GM18520 (cell line): ENCODE measurements at regions not wholly inside any gene's neighbourhood (a gene's known extent, or its start where the extent isn't known, plus 50 kb on each side); places are given as distances from the start of the nearest gene placed in this dataset.
"Not testable (repeated sequence)": the region's sequence is repeated elsewhere in the genome, so short reads cannot be mapped to it uniquely, and the experiment has no call there.

Experiments
- ATAC-seq: cut with Tn5 transposase; IDR thresholded peaks from one replicate; pipeline ENCODE4 v1.9.1; 2021; ENCODE audit not compliant: unreplicated experiment

DNA sequence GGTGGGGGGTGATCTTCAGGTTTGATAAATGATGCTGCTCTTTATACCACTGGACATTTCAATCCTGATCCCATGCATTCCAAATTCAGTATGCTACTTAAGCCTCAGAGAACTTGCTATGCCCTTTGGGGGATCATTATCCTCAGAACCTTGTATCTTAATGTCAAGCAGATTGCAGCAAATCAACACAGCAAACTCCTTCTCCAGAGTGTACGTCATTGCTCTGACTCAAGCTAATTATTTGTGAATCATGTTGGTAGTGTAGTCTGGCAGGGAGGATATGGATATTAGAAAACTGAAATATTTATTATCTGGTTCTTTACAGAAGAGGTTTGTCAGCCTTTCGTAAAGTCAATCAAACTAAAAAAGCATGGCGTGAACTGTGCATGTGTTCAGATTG, 562.5 kb upstream of the FAM98A start:
- no peak for ATAC-seq

DNA sequence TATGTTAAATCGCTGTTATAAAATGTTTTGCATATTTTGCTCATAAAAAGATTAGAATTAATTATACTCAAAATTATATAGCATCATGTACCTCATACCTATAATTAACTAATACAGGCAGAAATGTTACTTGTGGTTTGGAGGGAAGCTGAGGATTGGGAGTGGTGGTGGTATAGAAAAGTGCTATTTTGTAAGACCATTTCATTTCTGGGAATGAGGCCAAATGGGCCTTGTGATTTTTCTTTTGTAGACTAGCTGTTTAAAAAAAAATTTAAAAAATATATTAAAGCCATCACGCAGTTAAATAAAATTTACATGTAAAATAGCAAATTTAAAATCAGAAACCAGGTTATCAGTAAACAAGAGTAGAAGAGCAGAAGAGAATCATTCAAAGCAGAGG, 560.8 kb upstream of the FAM98A start:
- no peak for ATAC-seq

DNA sequence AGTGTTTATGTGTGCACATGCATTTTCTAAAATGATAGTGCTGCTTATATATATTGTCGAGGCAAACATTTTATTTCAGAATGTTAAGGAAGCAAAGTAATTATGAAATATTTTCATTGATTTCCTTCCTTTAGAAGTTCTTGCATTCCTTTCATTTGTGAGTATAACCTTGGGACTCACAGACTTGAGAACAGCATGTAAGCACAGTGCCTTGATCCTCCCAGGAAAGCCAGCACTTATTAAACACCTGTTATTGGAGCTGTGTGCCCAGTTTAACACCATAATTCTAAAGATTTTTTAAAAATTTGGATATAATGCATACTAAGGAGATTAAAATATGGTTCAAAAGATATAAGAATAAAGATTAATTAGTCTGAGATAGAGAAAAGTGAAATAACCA, 554.4 kb upstream of the FAM98A start:
- no peak for ATAC-seq

DNA sequence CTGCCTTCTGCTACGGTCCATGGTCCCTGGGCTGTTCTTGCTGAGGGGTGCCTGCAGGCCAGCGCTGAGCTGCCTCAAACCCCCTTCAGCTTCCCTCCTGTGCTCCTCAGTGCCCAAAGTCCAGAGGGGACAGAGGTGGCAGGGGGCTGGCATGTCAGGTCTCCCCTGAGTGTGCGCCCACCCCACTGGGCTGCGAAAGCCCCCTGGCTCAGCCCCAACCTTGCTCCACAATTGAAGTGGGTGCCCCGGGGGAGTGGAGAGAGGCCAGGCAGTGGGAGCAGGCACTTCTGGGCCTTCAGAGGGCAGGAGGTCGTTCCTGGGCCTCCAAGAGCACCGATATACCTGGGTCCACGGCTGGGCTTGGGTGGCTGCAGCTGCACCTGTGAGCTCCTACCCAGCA, 548.7 kb upstream of the FAM98A start:
- ATAC-seq = no peak

DNA sequence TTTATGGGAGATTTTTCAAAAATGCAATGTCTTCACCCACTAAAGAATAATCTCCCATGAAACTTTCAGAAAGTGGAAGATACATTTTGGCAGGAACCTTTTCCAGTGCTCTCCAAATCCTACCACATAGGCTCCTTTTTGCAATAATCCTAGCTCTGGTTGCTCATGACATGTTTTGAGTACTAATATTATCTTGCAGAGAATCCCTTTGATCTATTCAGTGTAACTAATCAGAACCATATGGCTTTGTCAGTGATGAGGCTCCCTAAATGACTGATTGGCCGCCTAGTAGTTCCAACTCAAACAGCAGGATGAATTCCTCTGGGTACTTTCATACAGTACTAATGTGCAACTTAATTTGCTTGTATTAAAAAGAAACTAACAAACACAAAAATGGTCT, 544.0 kb upstream of the FAM98A start:
- ATAC-seq = no peak

DNA sequence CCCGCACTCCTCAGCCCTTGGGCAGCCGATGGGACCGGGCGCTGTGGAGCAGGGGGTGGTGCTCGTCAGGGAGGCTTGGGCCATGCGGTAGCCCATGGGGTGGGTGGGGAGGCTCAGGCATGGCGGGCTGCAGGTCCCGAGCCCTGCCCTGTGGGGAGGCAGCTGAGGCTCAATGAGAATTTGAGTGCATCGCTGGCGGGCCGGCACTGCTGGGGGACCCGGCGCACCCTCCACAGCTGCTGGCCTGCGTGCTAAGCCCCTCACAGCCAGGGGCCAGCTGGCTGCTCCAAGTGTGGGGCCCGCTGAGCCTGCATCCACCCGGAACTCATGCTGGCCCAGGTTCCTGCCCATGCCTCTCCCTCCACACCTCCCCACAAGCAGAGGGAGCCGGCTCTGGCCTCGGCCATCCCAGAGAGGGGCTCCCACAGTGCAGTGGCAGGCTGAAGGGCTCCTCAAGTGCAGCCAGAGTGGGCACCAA, 543.5 kb upstream of the FAM98A start:
- ATAC-seq = not testable (repeated sequence)

DNA sequence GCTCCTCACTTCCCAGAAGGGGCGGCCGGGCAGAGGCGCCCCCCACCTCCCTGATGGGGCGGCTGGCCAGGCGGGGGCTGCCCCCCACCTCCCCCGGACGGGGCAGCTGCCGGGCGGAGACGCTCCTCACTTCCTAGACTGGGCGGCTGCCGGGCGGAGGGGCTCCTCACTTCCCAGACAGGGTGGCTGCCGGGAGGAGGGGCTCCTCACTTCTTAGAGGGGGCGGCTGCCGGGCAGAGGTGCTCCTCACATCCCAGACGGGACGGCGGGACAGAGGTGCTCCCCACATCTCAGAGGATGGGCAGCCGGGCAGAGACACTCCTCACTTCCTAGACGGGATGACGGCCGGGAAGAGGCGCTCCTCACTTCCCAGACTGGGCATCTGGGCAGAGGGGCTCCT, 534.0 kb upstream of the FAM98A start:
- ATAC-seq = not testable (repeated sequence)

DNA sequence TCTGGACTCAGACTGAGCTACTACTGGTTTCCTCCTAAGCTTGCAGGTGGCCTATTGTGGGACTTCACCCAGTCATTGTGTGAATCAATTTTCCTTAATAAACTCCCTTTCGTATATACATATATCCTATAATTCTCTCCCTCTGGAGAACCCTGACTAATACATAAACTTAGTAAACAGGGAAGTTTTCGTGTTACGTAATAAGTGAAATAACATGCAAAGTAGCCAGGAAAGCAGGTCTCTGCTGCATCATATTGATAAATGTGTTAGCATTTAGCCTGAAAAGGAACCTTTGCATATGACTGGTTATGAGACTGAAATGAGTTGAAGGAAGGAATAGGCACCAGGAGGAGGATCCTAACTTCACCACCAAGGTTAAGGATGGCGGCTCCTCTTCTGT, 527.2 kb upstream of the FAM98A start:
- ATAC-seq = no peak

DNA sequence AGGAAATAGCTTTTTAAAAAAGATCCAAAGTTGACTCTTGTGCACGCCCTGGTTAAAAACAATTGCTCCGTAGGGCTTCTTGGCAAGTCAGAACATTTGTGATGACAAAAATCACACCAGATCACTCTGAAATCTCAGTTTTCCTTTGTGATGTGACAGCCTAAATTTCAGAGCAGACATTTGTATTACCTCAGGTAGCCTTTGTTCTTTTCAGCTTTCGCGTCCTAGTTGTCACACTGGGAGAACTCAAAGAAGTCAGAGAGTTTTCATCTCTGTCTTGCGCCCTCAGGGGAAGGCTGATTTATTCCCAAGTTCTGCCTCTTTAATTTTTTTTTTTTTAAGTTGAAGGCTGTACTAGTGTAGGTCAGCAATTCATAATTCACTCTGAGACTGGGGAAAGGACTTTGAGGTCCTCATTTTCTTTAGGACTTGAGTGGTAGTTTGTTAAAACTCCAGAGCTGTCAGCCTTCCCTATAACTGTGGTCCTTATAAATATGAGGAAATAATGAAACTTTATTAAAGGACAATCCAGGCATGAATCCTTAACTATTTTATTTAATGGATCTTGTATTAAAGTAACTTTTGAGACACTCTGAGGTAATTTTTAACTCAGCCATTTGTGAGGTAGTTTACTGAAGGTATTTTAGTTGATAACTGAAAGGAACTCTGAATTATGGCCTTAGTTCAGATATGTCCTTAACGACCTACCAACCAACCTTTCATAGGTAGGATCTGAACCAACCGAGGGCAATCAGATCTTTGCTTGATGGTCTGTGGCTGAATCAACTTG, 525.1 kb upstream of the FAM98A start:
- no peak for ATAC-seq

DNA sequence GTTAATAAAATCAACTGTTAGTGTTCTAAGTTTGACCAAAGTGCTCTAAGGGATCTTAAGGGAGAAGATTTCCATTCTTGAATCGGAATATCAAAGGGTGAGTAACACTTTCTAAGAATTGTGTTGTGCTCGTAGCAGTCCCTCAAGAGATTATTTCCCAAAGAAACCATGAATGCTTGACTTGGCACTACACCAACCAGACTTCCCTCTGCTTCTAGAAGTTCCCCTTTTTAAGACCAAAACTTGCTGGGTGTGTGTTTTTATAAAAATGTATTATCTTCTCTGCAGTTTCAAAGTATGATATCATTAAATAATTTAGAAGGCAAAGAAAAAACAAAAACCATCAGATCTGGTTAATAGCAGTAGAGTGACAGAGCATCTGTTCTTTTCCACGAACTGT, 522.0 kb upstream of the FAM98A start:
- no peak for ATAC-seq

DNA sequence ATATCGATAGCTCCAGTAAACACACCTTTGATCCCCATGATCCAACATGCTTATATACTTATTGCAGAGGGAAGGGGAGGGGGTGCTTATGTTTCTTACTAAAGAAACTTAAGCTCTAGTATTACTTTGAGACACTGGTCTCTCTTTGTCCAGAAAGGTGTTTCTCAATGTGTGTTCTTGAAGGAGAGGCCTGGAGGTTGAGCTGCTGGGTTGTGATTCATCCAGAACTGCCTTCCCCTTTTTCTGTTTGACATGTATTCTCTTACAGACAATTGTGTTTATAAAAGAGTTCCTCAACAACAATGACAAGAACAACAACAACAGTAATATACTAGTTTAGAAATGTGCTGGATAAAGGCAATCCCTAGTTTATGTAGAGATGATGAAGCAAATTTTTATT, 516.0 kb upstream of the FAM98A start:
- no peak for ATAC-seq

DNA sequence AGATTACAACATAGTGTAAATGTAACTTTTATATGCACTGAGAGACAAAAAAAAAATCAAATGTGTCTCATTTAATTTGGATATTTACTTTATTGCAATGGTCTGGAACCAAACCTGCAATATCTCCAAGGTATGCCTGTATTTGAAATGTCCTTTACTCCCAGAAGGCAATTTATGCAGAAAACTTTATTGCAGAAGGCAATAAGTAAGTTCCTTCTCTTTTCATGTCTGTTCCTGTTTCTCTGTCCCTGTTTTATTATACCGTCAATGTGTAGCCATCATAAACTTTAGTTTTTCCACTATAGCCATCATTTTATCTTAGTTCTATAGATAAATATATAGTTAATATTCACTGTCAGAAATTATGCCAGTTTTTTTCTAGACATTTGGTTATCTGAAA, 513.1 kb upstream of the FAM98A start:
- ATAC-seq = no peak

DNA sequence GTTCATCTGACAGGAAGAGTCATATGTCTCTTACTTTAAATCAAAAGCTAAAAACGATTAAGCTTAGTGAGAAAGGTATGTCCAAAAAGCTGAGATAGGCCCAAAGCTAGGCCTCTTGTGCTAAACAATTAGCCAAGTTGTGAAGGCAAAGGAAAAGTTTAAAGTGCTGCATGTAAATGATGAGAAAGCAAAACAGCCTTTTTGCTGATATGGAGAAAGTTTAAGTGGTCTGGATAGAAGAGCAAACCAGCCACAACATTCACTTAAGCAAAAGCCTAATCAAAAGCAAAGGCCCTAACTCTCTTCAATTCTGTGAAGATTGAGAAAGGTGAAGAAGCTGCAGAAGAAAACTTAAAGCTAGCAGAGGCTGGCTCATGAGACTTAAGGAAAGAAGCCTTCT, 511.3 kb upstream of the FAM98A start:
- no peak for ATAC-seq

DNA sequence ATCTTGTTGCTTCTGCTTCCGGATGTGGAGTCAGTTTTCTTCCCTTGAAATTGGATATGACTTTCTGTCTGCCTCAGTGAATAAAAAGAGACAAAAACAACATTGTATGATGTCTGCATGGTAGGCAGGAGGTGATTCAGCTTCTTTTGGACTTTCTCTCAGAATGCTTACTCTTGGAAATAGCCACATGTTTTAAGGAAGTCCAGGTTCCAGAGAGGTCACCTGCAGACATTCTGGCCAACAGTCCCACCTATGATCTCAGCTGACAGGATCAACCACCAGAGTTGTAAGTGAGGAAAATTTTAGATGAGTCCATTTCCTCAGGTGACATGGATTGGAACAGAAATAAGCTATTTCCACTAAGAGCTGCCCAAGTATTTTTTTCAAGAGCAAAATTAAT, 508.7 kb upstream of the FAM98A start:
- no peak for ATAC-seq

DNA sequence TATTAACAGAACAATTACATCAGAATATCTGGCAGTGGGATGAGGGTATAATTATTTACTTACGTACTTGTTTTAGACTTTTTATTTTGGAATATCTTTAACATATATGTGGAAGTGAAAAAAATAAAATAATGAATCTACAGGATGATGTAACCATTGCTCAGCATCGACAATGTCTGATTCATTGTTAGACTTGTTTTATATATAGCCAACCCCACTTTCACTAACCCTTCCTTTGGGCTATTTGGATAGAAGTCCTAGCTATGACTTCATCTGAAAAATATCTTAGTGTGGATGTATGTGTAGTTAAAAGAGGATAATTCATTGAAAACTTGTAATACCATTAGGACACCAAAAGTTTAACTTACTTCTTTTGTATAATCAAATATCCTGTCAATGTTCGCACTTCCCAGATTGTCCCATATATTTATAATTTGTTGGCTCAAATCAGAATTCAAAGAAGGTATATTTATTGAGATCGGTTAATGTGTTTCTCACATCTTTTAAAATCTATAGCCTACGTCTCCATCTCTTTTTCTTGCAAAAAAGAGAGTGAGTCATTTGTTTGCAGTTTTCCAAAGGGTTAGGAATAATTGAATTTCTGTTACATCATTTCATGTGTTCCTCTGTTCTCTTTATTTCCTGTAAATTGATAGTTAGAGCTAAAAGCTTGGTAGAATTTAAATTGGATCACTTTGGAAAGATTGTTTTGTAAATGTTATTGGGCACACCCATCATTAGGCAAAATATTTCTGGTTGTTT, 506.1 kb upstream of the FAM98A start:
- no peak for ATAC-seq

DNA sequence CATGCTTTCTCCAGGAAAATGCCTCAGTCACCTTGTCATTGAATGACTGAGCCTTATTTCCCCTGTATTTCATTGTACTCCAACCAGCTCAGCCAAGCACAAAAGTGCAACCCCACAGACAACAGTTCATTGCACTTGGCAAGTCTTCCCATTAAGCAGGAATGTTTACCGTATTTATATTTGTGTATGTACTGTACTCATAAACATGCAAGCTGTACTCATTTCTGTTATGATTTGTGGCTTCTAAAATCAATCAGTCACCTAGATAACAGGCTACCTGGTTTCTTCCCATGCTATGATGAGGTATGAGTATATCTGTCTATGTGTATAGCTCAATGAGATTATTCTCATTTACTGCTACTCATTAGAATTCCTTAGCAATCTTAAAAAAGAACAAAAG, 505.5 kb upstream of the FAM98A start:
- no peak for ATAC-seq

DNA sequence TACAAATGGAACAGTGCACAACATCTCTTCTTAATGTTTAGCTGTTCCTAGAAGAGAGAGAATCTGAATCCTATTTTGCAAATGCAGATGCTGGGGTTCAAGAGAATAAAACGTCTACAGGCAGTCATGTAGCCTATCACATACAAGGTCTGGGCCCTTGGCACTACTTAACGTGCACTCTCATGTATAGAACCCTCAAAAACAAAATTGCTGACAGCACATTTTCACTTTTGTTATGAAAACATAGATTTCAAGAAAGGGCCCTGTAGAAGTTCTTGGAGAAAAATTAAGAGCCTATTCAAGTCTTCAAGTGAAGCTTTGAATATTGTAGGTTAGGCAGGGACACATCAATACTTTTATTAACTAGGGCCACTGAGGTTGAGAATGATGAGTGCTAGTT, 504.3 kb upstream of the FAM98A start:
- no peak for ATAC-seq

DNA sequence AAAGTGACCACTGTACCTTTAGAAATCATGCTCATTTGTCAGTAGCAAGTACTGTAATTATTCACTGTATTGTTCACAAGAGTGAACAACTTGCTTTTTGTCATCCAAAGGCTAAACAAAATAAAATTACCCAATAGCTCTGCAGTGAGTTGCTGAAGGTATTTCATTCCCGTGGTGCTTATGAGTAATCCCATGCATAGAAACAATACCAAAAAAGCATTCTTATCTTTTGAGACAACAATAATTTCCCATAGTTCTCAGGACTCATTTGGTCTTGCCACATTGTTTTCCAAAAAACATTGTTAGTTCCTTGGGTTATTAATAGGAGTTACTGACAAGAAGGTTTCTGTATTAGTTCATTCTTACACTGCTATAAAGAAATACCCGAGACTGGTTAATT, 503.2 kb upstream of the FAM98A start:
- no peak for ATAC-seq

DNA sequence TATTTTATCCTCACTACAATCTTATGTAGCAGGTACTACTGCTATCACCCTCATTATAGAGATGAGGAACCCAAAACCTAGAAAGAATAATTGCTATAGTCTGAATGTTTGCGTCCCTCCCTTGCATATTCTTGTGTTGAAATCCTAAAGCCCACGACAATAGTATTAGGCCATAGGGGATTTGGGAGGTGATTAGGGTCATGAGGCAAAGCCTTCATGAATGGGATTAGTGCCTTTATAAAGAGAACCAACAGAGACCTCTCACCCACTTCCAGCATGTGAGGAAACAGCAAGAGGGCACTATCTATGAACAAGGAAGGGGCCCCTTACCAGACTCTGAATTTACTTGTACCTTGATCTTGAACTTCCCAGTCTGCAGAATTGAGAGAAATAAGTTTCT, 500.3 kb upstream of the FAM98A start:
- no peak for ATAC-seq

DNA sequence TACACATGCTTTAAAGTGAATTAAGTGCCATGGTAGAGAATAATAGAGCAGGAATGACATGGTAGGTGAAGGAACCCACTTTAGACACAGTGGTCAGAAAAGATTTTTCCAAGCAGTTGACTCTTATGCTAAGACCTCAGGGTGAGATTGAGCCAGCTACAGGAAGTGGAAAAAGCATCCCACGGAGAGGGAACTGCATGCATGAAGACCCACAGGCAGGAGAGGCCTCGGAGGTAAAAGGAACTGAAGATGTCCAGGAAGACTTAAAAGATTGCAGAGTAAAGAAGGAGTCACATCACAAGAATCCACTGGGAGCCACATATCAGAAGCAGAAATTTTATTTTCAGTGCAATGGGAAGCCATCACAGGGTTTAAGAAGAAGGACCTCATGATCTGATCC, 499.2 kb upstream of the FAM98A start:
- ATAC-seq = no peak

DNA sequence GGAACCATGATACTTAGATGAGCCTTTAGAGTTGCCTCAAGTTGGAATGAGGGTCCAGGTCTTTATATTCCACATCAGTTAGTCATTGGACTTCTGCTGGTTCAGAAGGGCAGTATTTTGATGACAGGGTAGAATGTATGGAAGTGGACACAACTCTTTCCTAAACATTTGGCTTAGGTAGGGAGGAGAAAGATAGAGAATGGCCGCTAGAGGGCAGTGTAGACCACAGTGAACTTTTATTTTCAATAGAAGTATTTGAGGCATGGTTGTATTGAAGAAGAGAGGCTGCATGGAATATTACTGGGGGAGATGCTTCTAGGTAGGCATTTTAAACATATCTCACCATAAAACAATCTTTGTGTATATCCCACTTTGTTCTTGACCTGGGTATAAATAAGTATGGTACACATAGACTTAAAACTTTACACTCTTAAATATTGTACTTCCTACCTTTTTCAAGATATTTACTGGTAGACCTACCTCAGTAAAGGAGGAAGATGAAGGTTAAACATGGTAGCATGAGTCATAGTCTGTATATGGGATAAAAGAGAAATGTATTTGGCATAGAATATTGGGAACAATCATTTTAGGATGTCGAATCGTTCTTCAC, 497.6 kb upstream of the FAM98A start:
- ATAC-seq = no peak

DNA sequence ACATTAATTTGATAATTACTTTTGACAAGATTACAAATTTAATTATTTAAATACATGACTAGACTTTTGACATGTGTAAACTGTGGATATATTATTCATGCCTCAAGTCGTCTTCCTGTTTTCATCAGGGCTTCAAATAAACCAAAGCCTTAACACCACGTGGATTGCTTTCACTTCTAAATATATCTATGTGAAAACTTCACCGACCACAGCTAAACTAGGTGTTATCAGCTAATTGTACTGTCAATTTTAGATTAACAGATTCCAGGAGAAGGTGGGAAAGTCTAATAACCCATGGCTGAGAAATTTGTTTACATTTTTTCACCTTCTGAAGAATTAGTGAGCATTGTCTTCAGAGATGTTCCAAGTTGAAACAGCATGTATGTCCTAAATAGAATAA, 494.7 kb upstream of the FAM98A start:
- no peak for ATAC-seq
